ENCODE measurements at regions not wholly inside any gene's neighbourhood (a gene's known extent, or its start where the extent isn't known, plus 50 kb on each side); places are given as distances from the start of the nearest gene placed in this dataset.

DNA sequence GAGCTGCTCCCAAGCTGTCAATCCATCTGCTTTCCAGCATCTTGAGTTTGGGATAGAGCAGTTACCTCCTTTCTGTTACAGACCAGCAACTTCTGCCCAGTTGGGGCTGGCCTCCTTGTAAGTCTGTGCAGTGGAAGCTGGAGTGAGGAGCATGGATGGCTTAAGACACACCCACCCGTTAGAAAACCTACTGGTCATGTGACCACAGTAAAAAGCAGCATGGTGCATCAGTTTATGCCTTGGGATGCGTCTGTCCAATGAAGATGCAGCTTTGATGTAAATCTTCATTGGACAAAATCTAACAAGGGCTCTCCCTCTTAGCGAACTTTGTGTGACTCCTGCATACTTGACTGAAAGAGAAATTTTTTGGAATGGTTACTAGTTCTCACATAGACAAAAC lies 453.5 kb downstream of the TYW1 start:
- TF ChIP-seq TAF1 (IDR thresholded peaks at IDR 0.05; ENCODE audit: borderline replicate concordance, insufficient read depth, low read length) (no peak), POLR2AphosphoS5 (IDR thresholded peaks at IDR 0.05; ENCODE audit: low read depth, low read length) (no peak)

All from PFSK-1 (cell line).